ENCODE measurements at regions not wholly inside any gene's neighbourhood (a gene's known extent, or its start where the extent isn't known, plus 50 kb on each side); places are given as distances from the start of the nearest gene placed in this dataset.

DNA sequence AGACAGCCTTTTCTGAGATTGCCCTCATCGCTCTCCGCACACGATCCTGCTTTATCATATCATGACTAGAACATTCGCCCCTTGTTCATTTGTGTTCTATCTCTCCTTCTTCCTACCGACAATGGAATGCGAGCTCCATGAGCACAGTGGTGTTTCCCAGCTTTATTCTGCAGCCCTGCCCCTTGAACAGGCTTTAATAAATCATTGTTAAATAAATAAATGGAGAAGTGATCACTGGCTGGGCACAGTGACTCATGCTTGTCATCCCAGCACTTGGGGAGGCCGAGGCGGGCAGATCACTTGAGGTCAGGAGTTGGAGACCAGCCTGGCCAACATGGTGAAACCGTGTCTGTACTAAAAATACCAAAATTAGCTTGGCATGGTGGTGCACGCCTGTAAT is 1063.3 kb upstream of the EEF2KMT start:
- H3K36me3 ChIP-seq (ENCODE audit: control insufficient read depth, insufficient read depth, low read length), result no peaks in the 10 kb centered on the region
- TF ChIP-seq EZH2 (IDR thresholded peaks at IDR 0.05; ENCODE audit: low read length, missing control alignments), result no peak
- TF ChIP-seq, protein P1, sequence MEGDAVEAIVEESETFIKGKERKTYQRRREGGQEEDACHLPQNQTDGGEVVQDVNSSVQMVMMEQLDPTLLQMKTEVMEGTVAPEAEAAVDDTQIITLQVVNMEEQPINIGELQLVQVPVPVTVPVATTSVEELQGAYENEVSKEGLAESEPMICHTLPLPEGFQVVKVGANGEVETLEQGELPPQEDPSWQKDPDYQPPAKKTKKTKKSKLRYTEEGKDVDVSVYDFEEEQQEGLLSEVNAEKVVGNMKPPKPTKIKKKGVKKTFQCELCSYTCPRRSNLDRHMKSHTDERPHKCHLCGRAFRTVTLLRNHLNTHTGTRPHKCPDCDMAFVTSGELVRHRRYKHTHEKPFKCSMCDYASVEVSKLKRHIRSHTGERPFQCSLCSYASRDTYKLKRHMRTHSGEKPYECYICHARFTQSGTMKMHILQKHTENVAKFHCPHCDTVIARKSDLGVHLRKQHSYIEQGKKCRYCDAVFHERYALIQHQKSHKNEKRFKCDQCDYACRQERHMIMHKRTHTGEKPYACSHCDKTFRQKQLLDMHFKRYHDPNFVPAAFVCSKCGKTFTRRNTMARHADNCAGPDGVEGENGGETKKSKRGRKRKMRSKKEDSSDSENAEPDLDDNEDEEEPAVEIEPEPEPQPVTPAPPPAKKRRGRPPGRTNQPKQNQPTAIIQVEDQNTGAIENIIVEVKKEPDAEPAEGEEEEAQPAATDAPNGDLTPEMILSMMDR (conservative IDR thresholded peaks at IDR 0.05 in 1 of 2, IDR thresholded peaks at IDR 0.05 in 1 of 2; ENCODE audit: low read depth in 1 of 2, low read length in 2 of 2), result no peak
- no peak overlapping the region for H3K4me3 ChIP-seq (replicated peaks in 1 of 4; ENCODE audit: control extremely low read depth in 1 of 4, insufficient read depth in 1 of 4, low read depth in 3 of 4, low read length in 4 of 4)
- H3K79me2 ChIP-seq (ENCODE audit: control insufficient read depth, insufficient read depth, low read length), result no peaks in the 10 kb centered on the region
- no peaks in the 10 kb centered on the region for H3K27me3 ChIP-seq (ENCODE audit: control insufficient read depth, insufficient read depth, low read length)
- H2AFZ ChIP-seq (ENCODE audit: low read length), result no peak overlapping the region
- H3K27ac ChIP-seq (ENCODE audit: insufficient read depth, low read length), result no peak overlapping the region
- peak in 1 of 2 donors; percentile 61 for DNase-seq (ENCODE audit: low read depth in 2 of 2)
- no peaks in the 10 kb centered on the region for H3K4me1 ChIP-seq (ENCODE audit: control insufficient read depth, extremely low read depth, insufficient read depth, low read length)
- no peak overlapping the region for H3K4me2 ChIP-seq (ENCODE audit: extremely low read depth, insufficient read depth, low read length)
- no peaks in the 10 kb centered on the region for H3K9me3 ChIP-seq (ENCODE audit: control insufficient read depth, insufficient read depth, low read depth, low read length)
- H3K9ac ChIP-seq (ENCODE audit: insufficient read depth, low read length), result no peak overlapping the region
- H4K20me1 ChIP-seq (ENCODE audit: control insufficient read depth, extremely low read depth, insufficient read depth, low read length), result no peaks in the 10 kb centered on the region

- Histone ChIP-seq H3K27ac (ENCODE audit: insufficient read depth, low read length) (no peak overlapping the region), H3K4me2 (ENCODE audit: extremely low read depth, insufficient read depth, low read length) (no peak overlapping the region), H3K4me3 (replicated peaks in 1 of 4; ENCODE audit: control extremely low read depth in 1 of 4, insufficient read depth in 1 of 4, low read depth in 3 of 4, low read length in 4 of 4) (no peak overlapping the region), H2AFZ (ENCODE audit: low read length) (no peak overlapping the region), H3K27me3 (ENCODE audit: control insufficient read depth, insufficient read depth, low read length) (no peaks in the 10 kb centered on the region), H3K9ac (ENCODE audit: insufficient read depth, low read length) (no peak overlapping the region), H3K79me2 (ENCODE audit: control insufficient read depth, insufficient read depth, low read length) (no peaks in the 10 kb centered on the region), H3K9me3 (ENCODE audit: control insufficient read depth, insufficient read depth, low read depth, low read length) (no peaks in the 10 kb centered on the region), H3K4me1 (ENCODE audit: control insufficient read depth, extremely low read depth, insufficient read depth, low read length) (no peaks in the 10 kb centered on the region), H3K36me3 (ENCODE audit: control insufficient read depth, insufficient read depth, low read length) (no peaks in the 10 kb centered on the region), H4K20me1 (ENCODE audit: control insufficient read depth, extremely low read depth, insufficient read depth, low read length) (no peaks in the 10 kb centered on the region)
- TF ChIP-seq, protein P1 (conservative IDR thresholded peaks at IDR 0.05 in 1 of 2, IDR thresholded peaks at IDR 0.05 in 1 of 2; ENCODE audit: low read depth in 1 of 2, low read length in 2 of 2), result no peak
- peak in 1 of 2 donors; percentile 58 for DNase-seq (ENCODE audit: low read depth in 2 of 2)
Observed at GRCh38 chr16:6160303-6160702, 1062.7 kb upstream of the EEF2KMT start.

GRCh38 chr16:6157806-6158205 is 1060.2 kb upstream of the EEF2KMT start:
- Histone ChIP-seq H3K4me2 (ENCODE audit: extremely low read depth, insufficient read depth, low read length) (no peak overlapping the region), H3K27me3 (ENCODE audit: control insufficient read depth, insufficient read depth, low read length) (no peaks in the 10 kb centered on the region), H3K79me2 (ENCODE audit: control insufficient read depth, insufficient read depth, low read length) (no peaks in the 10 kb centered on the region), H3K9me3 (ENCODE audit: control insufficient read depth, insufficient read depth, low read depth, low read length) (no peaks in the 10 kb centered on the region), H2AFZ (ENCODE audit: low read length) (no peak overlapping the region), H3K9ac (ENCODE audit: insufficient read depth, low read length) (no peak overlapping the region), H3K4me1 (ENCODE audit: control insufficient read depth, extremely low read depth, insufficient read depth, low read length) (no peaks in the 10 kb centered on the region), H3K4me3 (replicated peaks in 1 of 4; ENCODE audit: control extremely low read depth in 1 of 4, insufficient read depth in 1 of 4, low read depth in 3 of 4, low read length in 4 of 4) (no peak overlapping the region), H3K36me3 (ENCODE audit: control insufficient read depth, insufficient read depth, low read length) (no peaks in the 10 kb centered on the region), H3K27ac (ENCODE audit: insufficient read depth, low read length) (no peak overlapping the region), H4K20me1 (ENCODE audit: control insufficient read depth, extremely low read depth, insufficient read depth, low read length) (no peaks in the 10 kb centered on the region)
- DNase-seq (ENCODE audit: low read depth in 2 of 2), result no peak
- no peak for TF ChIP-seq EZH2 (IDR thresholded peaks at IDR 0.05; ENCODE audit: low read length, missing control alignments)
- TF ChIP-seq, protein P1 (conservative IDR thresholded peaks at IDR 0.05 in 1 of 2, IDR thresholded peaks at IDR 0.05 in 1 of 2; ENCODE audit: low read depth in 1 of 2, low read length in 2 of 2), result no peak

Data from fibroblast of lung (primary cell).